Upper lobe of right lung (tissue), 1 donor: ENCODE measurements at regions not wholly inside any gene's neighbourhood (a gene's known extent, or its start where the extent isn't known, plus 50 kb on each side); places are given as distances from the start of the nearest gene placed in this dataset.

Experiments
- ATAC-seq: fragments of 200-7000 bp; cut with Tn5 transposase; one replicate; pipeline ENCODE4 v1.9.1; 2020; ENCODE audit warnings: mild to moderate bottlenecking, moderate library complexity
- DNase-seq: peaks from one replicate; pipeline ENCODE4 v3.0.0-alpha.2; 2020
- H3K27ac ChIP-seq: fragments of 200-600 bp; one replicate; pipeline ENCODE4 v1.8.0; 2022
- H3K27me3 ChIP-seq: fragments of 200-600 bp; one replicate; pipeline ENCODE4 v1.8.0; 2022; ENCODE audit warnings: mild to moderate bottlenecking
- H3K36me3 ChIP-seq: fragments of 200-600 bp; one replicate; pipeline ENCODE4 v1.8.0; 2022
- H3K4me1 ChIP-seq: fragments of 200-600 bp; one replicate; pipeline ENCODE4 v1.8.0; 2022
- H3K4me3 ChIP-seq: fragments of 200-600 bp; one replicate; pipeline ENCODE4 v1.8.0; 2022; ENCODE audit warnings: mild to moderate bottlenecking
- H3K9me3 ChIP-seq: fragments of 200-600 bp; one replicate; pipeline ENCODE4 v1.8.0; 2022
- intact Hi-C: fragments of 100-400 bp; cut with DNase I; formaldehyde crosslinking; loops from one replicate; pipeline ENCODE4 v1.11.0; 2022
- TF ChIP-seq, protein P1 (sequence below): fragments of 200-600 bp; IDR thresholded peaks from one replicate; pipeline ENCODE4 v1.8.0; 2022; ENCODE audit warnings: antibody characterized with exemption
- donor health status: DM: no; HTN: yes; CAD: no; lungs with severe emphysema.

DNA sequence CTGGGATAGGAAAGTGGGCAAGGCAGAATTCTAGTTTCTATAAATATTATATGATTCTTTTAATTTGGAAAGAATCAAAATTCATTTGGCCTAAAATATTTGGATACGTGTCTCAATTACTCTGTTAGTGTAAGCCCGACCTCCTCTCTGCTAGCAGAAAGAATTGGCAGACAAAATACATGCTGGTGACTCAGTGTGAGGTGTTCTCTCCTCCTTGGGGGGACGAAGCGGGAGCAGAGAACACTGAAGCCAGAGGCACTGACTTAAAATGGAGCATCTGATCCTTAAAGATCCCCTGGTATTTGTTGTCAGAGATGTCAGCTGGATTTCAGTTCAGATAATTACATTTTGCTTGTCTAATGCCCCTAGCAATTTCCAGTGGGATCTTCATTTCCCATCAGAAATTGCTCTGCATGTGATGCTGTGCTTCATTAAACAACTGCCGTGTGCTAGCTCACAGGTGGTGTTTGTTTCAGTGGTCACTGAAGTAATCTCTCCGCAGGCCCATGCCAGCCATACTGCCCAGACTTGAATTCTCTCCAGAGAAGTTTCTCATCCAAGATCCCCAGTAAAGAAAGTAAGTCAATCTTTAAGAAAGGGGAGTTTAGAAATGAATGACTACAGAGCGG is 188.7 kb upstream of the TLL1 start:
- H3K4me3 ChIP-seq: no peak overlapping the region
- H3K4me1 ChIP-seq: no peaks in the 10 kb centered on the region
- DNase-seq: no peak
- no peaks in the 10 kb centered on the region for H3K9me3 ChIP-seq
- TF ChIP-seq, protein P1, sequence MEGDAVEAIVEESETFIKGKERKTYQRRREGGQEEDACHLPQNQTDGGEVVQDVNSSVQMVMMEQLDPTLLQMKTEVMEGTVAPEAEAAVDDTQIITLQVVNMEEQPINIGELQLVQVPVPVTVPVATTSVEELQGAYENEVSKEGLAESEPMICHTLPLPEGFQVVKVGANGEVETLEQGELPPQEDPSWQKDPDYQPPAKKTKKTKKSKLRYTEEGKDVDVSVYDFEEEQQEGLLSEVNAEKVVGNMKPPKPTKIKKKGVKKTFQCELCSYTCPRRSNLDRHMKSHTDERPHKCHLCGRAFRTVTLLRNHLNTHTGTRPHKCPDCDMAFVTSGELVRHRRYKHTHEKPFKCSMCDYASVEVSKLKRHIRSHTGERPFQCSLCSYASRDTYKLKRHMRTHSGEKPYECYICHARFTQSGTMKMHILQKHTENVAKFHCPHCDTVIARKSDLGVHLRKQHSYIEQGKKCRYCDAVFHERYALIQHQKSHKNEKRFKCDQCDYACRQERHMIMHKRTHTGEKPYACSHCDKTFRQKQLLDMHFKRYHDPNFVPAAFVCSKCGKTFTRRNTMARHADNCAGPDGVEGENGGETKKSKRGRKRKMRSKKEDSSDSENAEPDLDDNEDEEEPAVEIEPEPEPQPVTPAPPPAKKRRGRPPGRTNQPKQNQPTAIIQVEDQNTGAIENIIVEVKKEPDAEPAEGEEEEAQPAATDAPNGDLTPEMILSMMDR: no peak
- no peak overlapping the region for H3K27ac ChIP-seq
- intact Hi-C loops: no loop called here
- H3K27me3 ChIP-seq: no peaks in the 10 kb centered on the region
- ATAC-seq: no peak
- H3K36me3 ChIP-seq: no peaks in the 10 kb centered on the region

DNA sequence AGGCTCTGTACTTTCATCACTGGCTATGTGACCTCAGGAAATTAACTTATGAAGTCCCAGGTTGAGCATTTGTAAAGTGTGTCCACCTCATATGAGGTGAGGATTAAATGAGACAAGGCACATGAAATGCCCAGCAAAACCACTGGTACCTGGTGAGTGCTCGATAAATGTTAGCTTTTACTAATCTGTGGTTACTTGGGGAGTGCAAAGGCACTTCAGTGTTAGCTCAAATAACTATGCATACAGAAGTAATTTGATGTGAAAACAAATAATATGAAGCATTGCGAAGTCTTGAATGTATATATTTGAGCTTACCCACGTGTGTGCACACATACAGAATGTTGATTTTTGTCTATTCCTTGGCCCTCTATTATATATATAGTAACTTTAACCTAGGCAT is 186.3 kb upstream of the TLL1 start:
- ATAC-seq (no peak), DNase-seq (no peak)
- Histone ChIP-seq H3K4me3 (no peak overlapping the region), H3K36me3 (no peaks in the 10 kb centered on the region), H3K4me1 (no peaks in the 10 kb centered on the region), H3K27ac (no peak overlapping the region), H3K27me3 (no peaks in the 10 kb centered on the region), H3K9me3 (no peaks in the 10 kb centered on the region)
- intact Hi-C loops: no loop called here
- TF ChIP-seq, protein P1: no peak

- Histone ChIP-seq H3K36me3 (no peaks in the 10 kb centered on the region), H3K27me3 (no peaks in the 10 kb centered on the region), H3K27ac (no peak overlapping the region), H3K4me1 (no peaks in the 10 kb centered on the region), H3K9me3 (no peaks in the 10 kb centered on the region), H3K4me3 (no peak overlapping the region)
- intact Hi-C loops: no loop called here
- DNase-seq (no peak), ATAC-seq (no peak)
- TF ChIP-seq, protein P1: no peak
Measured at GRCh38 chr4:165689159-165689558, 183.9 kb upstream of the TLL1 start.

DNA sequence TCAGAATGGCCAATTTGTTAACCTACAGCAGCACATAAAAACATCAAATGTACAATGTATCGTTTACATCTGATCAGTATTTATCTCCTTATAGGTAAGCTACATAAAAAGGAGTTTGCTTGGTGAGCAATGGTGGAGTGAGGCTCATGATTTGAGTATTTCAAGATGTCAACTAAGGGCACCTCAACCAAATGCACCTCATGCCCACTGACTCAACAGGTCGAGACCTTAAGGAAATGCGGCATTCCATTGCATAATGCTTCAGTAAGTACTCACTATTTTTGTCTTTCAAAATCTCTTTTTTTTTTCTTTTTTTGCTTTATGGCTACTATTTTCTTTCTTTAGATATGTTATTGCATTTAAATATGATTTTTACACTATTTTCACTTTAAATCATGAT is 181.0 kb upstream of the TLL1 start:
- no peaks in the 10 kb centered on the region for H3K9me3 ChIP-seq
- H3K4me1 ChIP-seq: no peaks in the 10 kb centered on the region
- H3K27me3 ChIP-seq: no peaks in the 10 kb centered on the region
- intact Hi-C loops: no loop called here
- TF ChIP-seq, protein P1: no peak
- H3K4me3 ChIP-seq: no peak overlapping the region
- DNase-seq: no peak
- no peaks in the 10 kb centered on the region for H3K36me3 ChIP-seq
- H3K27ac ChIP-seq: no peak overlapping the region
- no peak for ATAC-seq

- intact Hi-C loops: no loop called here
- H3K9me3 ChIP-seq: no peaks in the 10 kb centered on the region
- TF ChIP-seq, protein P1: no peak
- no peaks in the 10 kb centered on the region for H3K36me3 ChIP-seq
- no peak for ATAC-seq
- no peaks in the 10 kb centered on the region for H3K27me3 ChIP-seq
- H3K4me3 ChIP-seq: no peak overlapping the region
- no peak overlapping the region for H3K27ac ChIP-seq
- H3K4me1 ChIP-seq: no peaks in the 10 kb centered on the region
- DNase-seq: no peak
Measured at GRCh38 chr4:165698272-165698671, 174.8 kb upstream of the TLL1 start.

DNA sequence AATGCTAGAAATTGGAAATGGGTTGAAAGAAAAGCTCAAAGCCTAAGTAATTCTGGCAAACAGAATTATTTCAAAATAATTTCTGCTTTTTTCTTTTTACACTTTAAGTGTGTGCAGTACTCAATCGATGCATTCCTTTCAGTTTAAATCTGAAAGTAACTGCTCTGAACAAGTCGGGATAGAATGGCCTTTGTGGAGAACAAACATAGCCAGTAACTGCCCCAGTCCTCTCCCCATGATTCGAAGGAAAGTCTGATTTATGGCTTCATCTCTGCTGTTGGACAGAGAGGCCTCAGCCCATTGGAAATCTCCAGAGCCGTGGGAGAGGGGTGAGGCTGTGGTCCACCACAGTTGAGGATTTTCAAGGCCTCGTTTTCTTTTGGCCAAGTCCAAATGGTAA is 174.0 kb upstream of the TLL1 start:
- no peaks in the 10 kb centered on the region for H3K9me3 ChIP-seq
- TF ChIP-seq, protein P1: no peak
- intact Hi-C loops: no loop called here

More for the DNA sequence above, 174.0 kb upstream of the TLL1 start:
- Histone ChIP-seq H3K4me1 (no peaks in the 10 kb centered on the region), H3K36me3 (no peaks in the 10 kb centered on the region), H3K27ac (no peak overlapping the region), H3K27me3 (no peaks in the 10 kb centered on the region), H3K4me3 (no peak overlapping the region)
- ATAC-seq: no peak
- DNase-seq: no peak
